HepG2 (cell line): ENCODE measurements at regions not wholly inside any gene's neighbourhood (a gene's known extent, or its start where the extent isn't known, plus 50 kb on each side); places are given as distances from the start of the nearest gene placed in this dataset.

Experiments used
- ARID5B ChIP-seq: IDR thresholded peaks from 2 replicates; pipeline ENCODE4 v1.4.0; 2020; ENCODE audit warnings: mild to moderate bottlenecking, missing genetic modification reagents
- CBX5 ChIP-seq: sonication (generic); formaldehyde crosslinking; IDR thresholded peaks from 2 replicates; pipeline ENCODE4 v1.4.0; 2020; ENCODE audit warnings: missing genetic modification reagents, borderline replicate concordance
- CHD4 ChIP-seq: fragments of 200-600 bp; sonication (generic); IDR thresholded peaks from 2 replicates; pipeline ENCODE4 v1.7.0; 2017; ENCODE audit warnings: mild to moderate bottlenecking, low read length, borderline replicate concordance
- ELF3 ChIP-seq: IDR thresholded peaks from 2 replicates; pipeline ENCODE4 v1.6.1; 2016; ENCODE audit warnings: missing genetic modification reagents, missing compliant biosample characterization
- HNF1B ChIP-seq: sonication (generic); formaldehyde crosslinking; IDR thresholded peaks from 2 replicates; pipeline ENCODE4 v1.5.1; 2020; ENCODE audit warnings: mild to moderate bottlenecking, moderate library complexity, missing genetic modification reagents
- KDM1A ChIP-seq: IDR thresholded peaks from 2 replicates; pipeline ENCODE4 v1.6.1; 2016; ENCODE audit warnings: missing compliant biosample characterization
- KMT2A ChIP-seq: sonication (generic); formaldehyde crosslinking; IDR thresholded peaks from 2 replicates; pipeline ENCODE4 v1.4.0; 2020; ENCODE audit warnings: missing genetic modification reagents
- MLX ChIP-seq: IDR thresholded peaks from 2 replicates; pipeline ENCODE4 v1.6.1; 2016
- MNT ChIP-seq: fragments of 450-650 bp; IDR thresholded peaks from 2 replicates; pipeline ENCODE4 v1.6.1; 2016
- POGK ChIP-seq: sonication (generic); formaldehyde crosslinking; conservative IDR thresholded peaks from 2 replicates; pipeline ENCODE4 v1.8.0; 2022; ENCODE audit warnings: mild to moderate bottlenecking, moderate library complexity, missing genetic modification reagents
- POGZ ChIP-seq: sonication (generic); formaldehyde crosslinking; IDR thresholded peaks from 2 replicates; pipeline ENCODE4 v1.4.0; 2020; ENCODE audit warnings: mild to moderate bottlenecking, missing genetic modification reagents
- SAFB2 ChIP-seq: sonication (generic); formaldehyde crosslinking; IDR thresholded peaks from 2 replicates; pipeline ENCODE4 v1.5.1; 2020; ENCODE audit warnings: missing genetic modification reagents, low read depth, mild to moderate bottlenecking, borderline replicate concordance
- ZNF17 ChIP-seq: sonication (generic); formaldehyde crosslinking; IDR thresholded peaks from 2 replicates; pipeline ENCODE4 v1.5.0; 2020; ENCODE audit warnings: mild to moderate bottlenecking, missing genetic modification reagents
- ZNF207 ChIP-seq: fragments of 450-650 bp; IDR thresholded peaks from 2 replicates; pipeline ENCODE4 v1.6.1; 2016; ENCODE audit warnings: antibody characterized with exemption, borderline replicate concordance
- ZNF274 ChIP-seq: sonication (generic); formaldehyde crosslinking; IDR thresholded peaks from 2 replicates; pipeline ENCODE4 v1.5.1; 2020; ENCODE audit warnings: mild to moderate bottlenecking, missing genetic modification reagents
- ZNF644 ChIP-seq: IDR thresholded peaks from 2 replicates; pipeline ENCODE4 v1.6.1; 2016; ENCODE audit warnings: low read depth

GRCh38 chr14:61188978-61189808 lies 91.9 kb downstream of the TMEM30B start (continued):
- no peak for TF ChIP-seq POGK (CRISPR knock-in tag)
- peak; percentile 39; the same call in 1 of the 2 replicates for TF ChIP-seq KMT2A (CRISPR knock-in tag)
- no peak for TF ChIP-seq SAFB2 (CRISPR knock-in tag)
- no peak for TF ChIP-seq MLX (CRISPR knock-in tag)
- no peak for TF ChIP-seq KDM1A (CRISPR knock-in tag)
- TF ChIP-seq POGZ (CRISPR knock-in tag) = peak; percentile 56
- no peak for TF ChIP-seq ELF3 (CRISPR knock-in tag)
- no peak for TF ChIP-seq ZNF274 (CRISPR knock-in tag)
- no peak for TF ChIP-seq ZNF207
- TF ChIP-seq ZNF17 = no peak
- no peak for TF ChIP-seq CHD4
- no peak for TF ChIP-seq CBX5 (CRISPR knock-in tag)
- TF ChIP-seq ARID5B (CRISPR knock-in tag) = peak; percentile 36; the same call in 1 of the 2 replicates
- TF ChIP-seq HNF1B (CRISPR knock-in tag) = peak; percentile 45; the same call in 1 of the 2 replicates
- no peak for TF ChIP-seq MNT
- no peak for TF ChIP-seq ZNF644 (CRISPR knock-in tag)
